Cardiac muscle cell (in vitro differentiated cells and primary cell): ENCODE measurements at regions not wholly inside any gene's neighbourhood (a gene's known extent, or its start where the extent isn't known, plus 50 kb on each side); places are given as distances from the start of the nearest gene placed in this dataset.

Experiments used
- DNase-seq, 2 donors: peaks; one replicate each; pipeline versions ENCODE4 v3.0.0 to v3.0.0-alpha.2; 2010 to 2017; ENCODE audit warnings: low read depth in 1 of 2, low spot score in 1 of 2
- H3K27ac ChIP-seq: fragments of 200-600 bp; sonication (generic); 2 replicates; pipeline ENCODE4 v1.5.1; 2016
- H3K27me3 ChIP-seq: fragments of 200-600 bp; sonication (generic); 2 replicates; pipeline ENCODE4 v1.6.0; 2016; ENCODE audit warnings: control low read depth
- H3K36me3 ChIP-seq: fragments of 200-600 bp; sonication (generic); 2 replicates; pipeline ENCODE4 v1.5.1; 2016; ENCODE audit warnings: control low read depth
- H3K4me1 ChIP-seq: fragments of 200-600 bp; sonication (generic); 2 replicates; pipeline ENCODE4 v1.8.1; 2017; ENCODE audit warnings: low read depth, mild to moderate bottlenecking, mixed run types
- H3K4me3 ChIP-seq: fragments of 200-600 bp; sonication (generic); 2 replicates; pipeline ENCODE4 v1.5.1; 2016; ENCODE audit warnings: mild to moderate bottlenecking
- H3K9me3 ChIP-seq: fragments of 200-600 bp; sonication (generic); 2 replicates; pipeline ENCODE4 v1.5.1; 2017; ENCODE audit warnings: low read depth, mild to moderate bottlenecking, control low read depth
- CTCF ChIP-seq: IDR thresholded peaks from 2 replicates; pipeline ENCODE4 v1.5.1; 2012; ENCODE audit warnings: low read depth, mild to moderate bottlenecking, low read length

GRCh38 chr20:4087923-4088322 lies 60.7 kb upstream of the SMOX start:
- H3K4me1 ChIP-seq: peaks cover 11% of the 10 kb centered on the region
- no peak for DNase-seq
- H3K9me3 ChIP-seq: no peaks in the 10 kb centered on the region
- H3K36me3 ChIP-seq: no peaks in the 10 kb centered on the region
- H3K27me3 ChIP-seq: no peaks in the 10 kb centered on the region
- H3K4me3 ChIP-seq: no peak overlapping the region
- H3K27ac ChIP-seq: no peak overlapping the region
- no peak for TF ChIP-seq CTCF

GRCh38 chr20:4086771-4087687 lies 61.6 kb upstream of the SMOX start:
- no peak overlapping the region for H3K4me3 ChIP-seq
- no peak for DNase-seq
- peaks cover 16% of the 10 kb centered on the region for H3K4me1 ChIP-seq
- no peaks in the 10 kb centered on the region for H3K36me3 ChIP-seq
- TF ChIP-seq CTCF: no peak
- H3K9me3 ChIP-seq: no peaks in the 10 kb centered on the region
- no peaks in the 10 kb centered on the region for H3K27me3 ChIP-seq
- H3K27ac ChIP-seq: no peak overlapping the region

GRCh38 chr20:4084721-4085120 lies 63.9 kb upstream of the SMOX start:
- TF ChIP-seq CTCF: no peak
- no peak overlapping the region for H3K4me3 ChIP-seq

GRCh38 chr20:4084096-4084495 lies 64.5 kb upstream of the SMOX start:
- TF ChIP-seq CTCF: no peak
- no peak for DNase-seq
- Histone ChIP-seq H3K36me3 (no peaks in the 10 kb centered on the region), H3K4me1 (peaks cover 10% of the 10 kb centered on the region), H3K27ac (no peak overlapping the region), H3K4me3 (no peak overlapping the region), H3K9me3 (no peaks in the 10 kb centered on the region), H3K27me3 (no peaks in the 10 kb centered on the region)

More at GRCh38 chr20:4084721-4085120, 63.9 kb upstream of the SMOX start:
- Histone ChIP-seq H3K27me3 (no peaks in the 10 kb centered on the region), H3K9me3 (no peaks in the 10 kb centered on the region), H3K36me3 (no peaks in the 10 kb centered on the region), H3K4me1 (peaks cover 10% of the 10 kb centered on the region), H3K27ac (no peak overlapping the region)
- no peak for DNase-seq

- Histone ChIP-seq H3K4me3 (no peak overlapping the region), H3K9me3 (no peaks in the 10 kb centered on the region), H3K27me3 (no peaks in the 10 kb centered on the region), H3K36me3 (no peaks in the 10 kb centered on the region), H3K27ac (peak overlapping the region; percentile 30), H3K4me1 (peaks cover 14% of the 10 kb centered on the region)
- DNase-seq: no peak
- TF ChIP-seq CTCF: peak; percentile 3
Observed at GRCh38 chr20:4083098-4083865, 65.3 kb upstream of the SMOX start.
